CD4-positive, alpha-beta T cell (primary cell): ENCODE measurements at regions not wholly inside any gene's neighbourhood (a gene's known extent, or its start where the extent isn't known, plus 50 kb on each side); places are given as distances from the start of the nearest gene placed in this dataset.

ENCODE experiments used
- ATAC-seq: fragments of 200-7000 bp; cut with Tn5 transposase; one replicate; pipeline ENCODE4 v1.10.0; 2022; ENCODE audit warnings: mild to moderate bottlenecking; ENCODE audit not compliant: poor library complexity
- CTCF ChIA-PET: fragments of 350-600 bp; sonication (Branson Sonifier 250); formaldehyde crosslinking; loops from one replicate; lab custom pipeline; 2021; ENCODE audit warnings: antibody characterized with exemption, inconsistent platforms; lab: Charles Lee
- POLR2A ChIA-PET: fragments of 350-600 bp; sonication (Branson Sonifier 250); formaldehyde crosslinking; loops from one replicate; lab custom pipeline; 2021; ENCODE audit warnings: antibody characterized with exemption, inconsistent platforms; lab: Charles Lee
- DNase-seq, 14 experiments: peaks; one replicate each; pipeline ENCODE4 v3.0.0-alpha.2; 2013 to 2020; ENCODE audit warnings: mixed read lengths in 2 of 14
- H3K27ac ChIP-seq, 2 donors: one replicate each; pipeline versions ENCODE4 v1.5.1 to v1.7.0; 2013; ENCODE audit warnings: low read length in 2 of 2, low read depth in 1 of 2, mild to moderate bottlenecking in 1 of 2
- H3K27me3 ChIP-seq, 2 experiments: 1 replicate in 1 of 2; 2 replicates in 1 of 2; pipeline versions ENCODE4 v1.6.1 to v1.7.0; 2013; ENCODE audit warnings: low read length in 2 of 2, control low read depth in 1 of 2, mild to moderate bottlenecking in 1 of 2, moderate library complexity in 1 of 2; ENCODE audit not compliant: insufficient read depth in 2 of 2, control insufficient read depth in 1 of 2
- H3K36me3 ChIP-seq: one replicate; pipeline ENCODE4 v1.6.1; 2013; ENCODE audit warnings: low read length, control low read depth; ENCODE audit not compliant: insufficient read depth
- H3K4me1 ChIP-seq: one replicate; pipeline ENCODE4 v1.6.1; 2013; ENCODE audit warnings: low read length, control low read depth; ENCODE audit not compliant: insufficient read depth
- H3K4me3 ChIP-seq: one replicate; pipeline ENCODE4 v1.5.1; 2013; ENCODE audit warnings: mild to moderate bottlenecking, low read length, moderate library complexity
- H3K9me3 ChIP-seq, 2 experiments: 1 replicate in 1 of 2; 2 replicates in 1 of 2; pipeline versions ENCODE4 v1.6.1 to v1.7.0; 2013; ENCODE audit warnings: low read length in 2 of 2, mild to moderate bottlenecking in 2 of 2, control low read depth in 1 of 2, moderate library complexity in 1 of 2; ENCODE audit not compliant: control insufficient read depth in 1 of 2, insufficient read depth in 1 of 2
- H3K27ac Mint-ChIP-seq: one replicate; pipeline ENCODE4 v1.8.0; 2020; ENCODE audit warnings: mixed read lengths
- H3K27me3 Mint-ChIP-seq: one replicate; pipeline ENCODE4 v1.8.0; 2021; ENCODE audit warnings: mixed read lengths
- H3K36me3 Mint-ChIP-seq: one replicate; pipeline ENCODE4 v1.8.0; 2021; ENCODE audit warnings: low read depth, mixed read lengths
- H3K4me1 Mint-ChIP-seq: one replicate; pipeline ENCODE4 v1.8.0; 2021; ENCODE audit warnings: low read depth, mixed read lengths
- H3K4me3 Mint-ChIP-seq: one replicate; pipeline ENCODE4 v1.8.0; 2020; ENCODE audit warnings: mild to moderate bottlenecking, mixed read lengths
- H3K9me3 Mint-ChIP-seq: one replicate; pipeline ENCODE4 v1.8.0; 2020; ENCODE audit warnings: mixed read lengths
- CTCF ChIP-seq: fragments of 200-600 bp; IDR thresholded peaks from one replicate; pipeline ENCODE4 v1.8.0; 2022; ENCODE audit warnings: antibody characterized with exemption, mild to moderate bottlenecking
- intact Hi-C, 2 experiments: fragments of 100-400 bp; cut with DNase I in 1 of 2; cut with micrococcal nuclease in 1 of 2; formaldehyde crosslinking; loops; one replicate each; pipeline versions ENCODE4 v1.15.1 to v1.9.0; 2023 to 2025; cut with DNase I, micrococcal nuclease

- Mint-ChIP-seq H3K4me1 (no peaks in the 10 kb centered on the region), H3K27ac (no peak overlapping the region), H3K9me3 (no peaks in the 10 kb centered on the region), H3K4me3 (no peak overlapping the region), H3K36me3 (no peaks in the 10 kb centered on the region), H3K27me3 (peaks cover 6% of the 10 kb centered on the region)
- DNase-seq (no peak), ATAC-seq (no peak)
- intact Hi-C loops, result no loop called here
- peaks cover 0 to 3% of the 10 kb centered on the region in 2 experiments for H3K27me3 ChIP-seq
- no peaks in the 10 kb centered on the region for H3K36me3 ChIP-seq
- ChIA-PET CTCF (no interaction called here), POLR2A (no interaction called here)
- H3K27ac ChIP-seq, result no peak overlapping the region
- TF ChIP-seq CTCF, result no peak
- no peaks in the 10 kb centered on the region for H3K4me1 ChIP-seq
- H3K4me3 ChIP-seq, result no peak overlapping the region
- H3K9me3 ChIP-seq, result peaks cover 0 to 14% of the 10 kb centered on the region in 2 experiments
Measured at GRCh38 chr17:27049104-27049784, 244.7 kb upstream of the WSB1 start.

- no peaks in the 10 kb centered on the region for H3K4me1 ChIP-seq
- ChIA-PET CTCF (no interaction called here), POLR2A (no interaction called here)
- no peak overlapping the region for H3K27ac ChIP-seq
- intact Hi-C loops, result no loop called here
- no peak for ATAC-seq
- no peak for TF ChIP-seq CTCF
- Mint-ChIP-seq H3K4me1 (no peaks in the 10 kb centered on the region), H3K9me3 (peaks cover 3% of the 10 kb centered on the region), H3K27ac (no peak overlapping the region), H3K4me3 (no peak overlapping the region), H3K27me3 (peaks cover 10% of the 10 kb centered on the region), H3K36me3 (no peaks in the 10 kb centered on the region)
- H3K9me3 ChIP-seq, result no peaks in the 10 kb centered on the region
- H3K4me3 ChIP-seq, result no peak overlapping the region
- H3K27me3 ChIP-seq, result no peaks in the 10 kb centered on the region
- H3K36me3 ChIP-seq, result no peaks in the 10 kb centered on the region
- DNase-seq, result no peak
Measured at GRCh38 chr17:27065588-27065987, 228.3 kb upstream of the WSB1 start.

- Mint-ChIP-seq H3K4me3 (no peak overlapping the region), H3K27ac (no peak overlapping the region), H3K4me1 (no peaks in the 10 kb centered on the region), H3K9me3 (peaks cover 3% of the 10 kb centered on the region), H3K27me3 (peaks cover 10% of the 10 kb centered on the region), H3K36me3 (no peaks in the 10 kb centered on the region)
- no peak overlapping the region for H3K27ac ChIP-seq
- DNase-seq (no peak), ATAC-seq (no peak)
- intact Hi-C loops, result no loop called here
- no peaks in the 10 kb centered on the region for H3K36me3 ChIP-seq
- H3K4me1 ChIP-seq, result no peaks in the 10 kb centered on the region
- no peak for TF ChIP-seq CTCF
- H3K27me3 ChIP-seq, result no peaks in the 10 kb centered on the region
- no peak overlapping the region for H3K4me3 ChIP-seq
- no peaks in the 10 kb centered on the region for H3K9me3 ChIP-seq
- POLR2A ChIA-PET, result no interaction called here
- CTCF ChIA-PET, result no interaction called here
Measured at GRCh38 chr17:27066315-27066714, 227.6 kb upstream of the WSB1 start.
